IPS-NIHi7 (cell line): ENCODE measurements at regions not wholly inside any gene's neighbourhood (a gene's known extent, or its start where the extent isn't known, plus 50 kb on each side); places are given as distances from the start of the nearest gene placed in this dataset.

ENCODE experiments used
- DNase-seq: peaks from one replicate; pipeline ENCODE4 v3.0.0; 2012; ENCODE audit warnings: mixed read lengths; ENCODE audit errors: extremely low spot score

DNA sequence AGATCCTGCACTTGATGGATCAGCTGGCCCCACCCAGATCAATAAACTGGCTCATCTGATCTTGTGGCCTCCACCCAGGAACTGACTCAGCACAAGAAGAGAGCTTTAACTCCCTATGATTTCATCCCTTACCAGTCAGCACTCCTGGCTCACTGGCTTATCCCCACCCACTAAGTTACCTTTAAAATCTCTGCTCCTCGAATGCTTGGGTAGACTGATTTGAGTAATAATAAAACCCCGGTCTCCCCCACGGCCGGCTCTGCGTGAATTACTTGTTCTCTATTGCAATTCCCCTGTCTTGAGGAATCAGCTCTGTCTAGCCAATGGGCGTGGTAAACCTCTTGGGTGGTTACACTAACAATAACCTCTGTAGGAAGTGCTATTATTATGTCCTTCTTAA lies 83.7 kb downstream of the MBL2 start:
- no peak for DNase-seq

DNA sequence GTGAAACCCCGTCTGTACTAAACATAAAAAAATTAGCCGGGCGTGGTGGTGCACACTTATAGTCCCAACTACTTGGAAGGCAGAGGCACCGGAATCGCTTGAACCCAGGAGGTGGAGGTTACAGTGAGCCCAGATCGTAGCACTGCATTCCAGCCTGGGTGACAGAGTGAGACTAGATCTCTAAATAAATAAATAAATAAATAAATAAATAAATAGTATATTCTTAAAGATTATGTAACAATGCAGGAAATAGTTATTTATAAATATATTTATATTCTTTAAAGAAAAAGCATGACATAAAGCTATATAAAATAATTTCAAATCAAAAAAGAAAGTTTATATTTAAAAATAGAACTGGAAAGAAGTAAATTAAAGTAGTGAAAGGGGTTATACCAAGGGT lies 76.4 kb downstream of the MBL2 start:
- no peak for DNase-seq

DNA sequence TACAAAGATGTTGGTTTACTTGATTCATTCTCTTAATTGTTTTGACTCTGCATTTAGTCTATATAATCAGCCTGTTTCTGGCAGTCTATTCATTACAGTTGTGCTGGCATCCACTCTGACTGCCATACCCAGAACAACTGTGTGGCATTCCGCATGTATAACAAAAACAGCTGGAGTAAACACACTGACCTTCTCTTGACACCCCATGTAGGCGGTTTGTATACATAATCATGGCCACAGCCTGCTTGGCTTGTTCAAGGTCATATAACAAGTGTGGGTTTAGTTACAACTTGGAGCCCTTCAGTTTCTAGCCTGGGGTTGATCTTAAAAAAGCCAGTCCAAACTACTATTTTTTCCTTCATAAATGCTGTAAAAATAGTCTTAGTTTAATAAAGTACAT lies 70.9 kb downstream of the MBL2 start:
- no peak for DNase-seq

DNA sequence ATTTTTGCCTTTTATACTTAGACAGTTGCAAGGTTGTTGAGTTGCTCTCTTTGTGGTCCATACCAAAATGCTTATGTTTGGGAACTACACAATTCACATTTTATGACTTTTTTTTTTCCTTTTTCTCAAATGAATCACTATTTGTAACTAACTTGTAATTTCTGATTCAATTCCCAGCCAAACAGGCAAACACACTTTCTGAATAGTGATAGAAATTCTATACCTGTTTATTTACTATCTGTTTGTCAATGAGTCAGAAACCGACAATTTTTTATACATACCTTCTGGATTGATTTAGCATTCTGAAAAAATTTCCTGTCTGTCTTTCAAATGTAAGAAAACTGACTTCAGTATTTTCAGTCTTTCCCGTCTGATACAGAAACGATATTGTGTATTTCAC lies 69.1 kb downstream of the MBL2 start:
- no peak for DNase-seq

DNA sequence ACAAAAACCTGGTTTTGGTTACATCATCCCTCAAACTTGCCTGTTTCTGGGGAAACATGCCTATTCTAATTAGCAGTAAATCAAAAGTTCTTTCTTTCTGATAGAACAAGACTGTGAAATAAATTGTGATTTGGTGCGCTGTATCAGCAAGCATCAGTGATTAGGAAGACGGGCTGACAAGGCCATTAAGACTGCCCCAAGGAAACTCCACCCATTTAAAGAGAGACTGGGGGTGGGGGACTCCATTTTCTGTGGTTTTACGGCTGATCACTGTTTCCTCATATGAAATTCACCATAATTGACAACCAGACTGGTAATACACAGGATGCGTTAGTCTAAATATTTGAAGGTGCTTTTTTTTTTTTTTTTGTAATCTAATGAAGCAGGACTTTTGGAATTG lies 68.7 kb downstream of the MBL2 start:
- no peak for DNase-seq

DNA sequence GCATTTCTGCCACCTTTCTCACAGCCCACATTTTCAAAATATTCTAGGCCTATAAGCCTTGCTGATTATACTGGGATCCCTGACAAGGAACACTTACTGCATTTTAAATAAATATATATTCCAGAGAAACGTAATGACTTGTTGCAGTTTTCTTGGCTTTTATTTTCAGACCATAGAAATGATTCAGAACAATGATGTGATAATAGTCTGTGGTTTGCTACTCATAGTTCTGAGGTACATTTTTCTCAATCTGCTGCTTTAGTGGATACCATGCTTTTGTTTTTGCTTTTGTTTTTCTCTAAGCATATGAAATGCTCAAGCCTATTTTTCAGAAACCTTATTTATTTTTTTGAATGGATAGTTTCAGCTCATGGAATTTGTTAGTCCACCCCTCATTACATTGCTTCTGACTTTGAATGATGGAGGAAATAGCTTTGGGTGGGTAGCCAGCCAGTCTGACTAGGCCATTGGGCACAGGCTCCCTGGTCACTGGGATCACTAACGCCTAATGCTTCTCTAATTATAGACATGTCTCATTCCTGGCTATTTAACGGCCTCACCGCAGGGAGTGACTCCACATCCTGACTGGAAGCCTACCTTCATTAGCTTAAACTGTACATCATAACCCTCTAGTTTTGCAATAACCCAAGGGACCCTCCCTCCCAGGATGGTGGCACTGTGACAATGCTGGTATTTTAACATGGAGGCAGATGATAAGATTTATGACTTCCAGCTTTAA lies 66.1 kb downstream of the MBL2 start:
- no peak for DNase-seq
